ENCODE measurements at regions not wholly inside any gene's neighbourhood (a gene's known extent, or its start where the extent isn't known, plus 50 kb on each side); places are given as distances from the start of the nearest gene placed in this dataset.

DNA sequence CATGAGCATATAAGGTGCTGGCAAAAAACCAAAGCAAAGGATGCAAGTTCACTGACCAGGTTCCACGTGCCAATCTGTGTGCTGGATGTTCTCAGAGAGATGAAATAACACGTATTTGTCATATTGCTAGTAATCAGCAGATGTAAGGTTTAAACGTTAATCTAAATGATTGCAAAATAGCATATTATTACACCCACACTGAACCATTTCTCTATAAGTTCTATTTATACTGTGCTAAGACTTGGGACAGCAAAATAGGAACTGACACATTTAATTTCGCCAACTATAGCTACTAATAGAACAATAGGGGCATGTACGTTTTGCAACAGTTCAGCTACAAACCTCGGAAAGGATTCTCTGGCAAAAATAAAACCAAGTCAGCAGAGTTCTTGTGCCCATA lies 350.3 kb upstream of the ZNF385D start:
- Histone ChIP-seq H4K91ac (replicated peaks; ENCODE audit: insufficient read length, low read length) (no peak overlapping the region), H3K23ac (ENCODE audit: insufficient read length) (no peak overlapping the region), H3K56ac (replicated peaks; ENCODE audit: insufficient read length, low read depth, low read length) (no peak overlapping the region), H3K9ac (replicated peaks in 1 of 4; ENCODE audit: extremely low read depth in 1 of 4, low read depth in 3 of 4, low read length in 3 of 4) (no peak overlapping the region), H3K23me2 (ENCODE audit: low read depth, low read length) (no peaks in the 10 kb centered on the region), H4K20me1 (replicated peaks in 1 of 2; ENCODE audit: control insufficient read depth in 1 of 2, insufficient read depth in 2 of 2, low read length in 2 of 2) (no peaks in the 10 kb centered on the region), H3K4me2 (ENCODE audit: insufficient read depth in 1 of 2, low read depth in 2 of 2, low read length in 2 of 2) (no peak overlapping the region), H2BK12ac (ENCODE audit: low read depth, low read length) (no peak overlapping the region), H2BK120ac (replicated peaks; ENCODE audit: low read depth, low read length) (no peak overlapping the region), H3K27ac (ENCODE audit: low read depth, low read length) (no peak overlapping the region), H3K27me3 (replicated peaks in 1 of 4; ENCODE audit: control insufficient read depth in 3 of 4, extremely low read depth in 1 of 4, insufficient read depth in 3 of 4, low read length in 3 of 4) (no peaks in the 10 kb centered on the region), H2BK5ac (ENCODE audit: low read depth, low read length) (no peak overlapping the region), H2AK5ac (ENCODE audit: low read depth, low read length) (no peak overlapping the region), H3K18ac (ENCODE audit: extremely low read depth, low read length) (no peak overlapping the region), H2BK20ac (ENCODE audit: low read length) (no peak overlapping the region), H3K36me3 (ENCODE audit: control insufficient read depth in 2 of 4, insufficient read depth in 4 of 4, low read length in 3 of 4) (no peaks in the 10 kb centered on the region), H3K4ac (replicated peaks; ENCODE audit: insufficient read length, low read depth, low read length) (no peak overlapping the region), H3K4me1 (replicated peaks in 1 of 4; ENCODE audit: control insufficient read depth in 3 of 4, insufficient read depth in 4 of 4, low read length in 3 of 4) (no peaks in the 10 kb centered on the region), H2BK15ac (ENCODE audit: low read length) (no peak overlapping the region), H3K4me3 (ENCODE audit: extremely low read depth in 1 of 4, insufficient read depth in 2 of 4, low read depth in 3 of 4, low read length in 4 of 4) (no peak overlapping the region), H3K79me1 (ENCODE audit: low read depth, low read length) (no peaks in the 10 kb centered on the region), H2AFZ (ENCODE audit: low read length) (no peak overlapping the region), H3K79me2 (ENCODE audit: control insufficient read depth in 1 of 2, insufficient read depth in 2 of 2, low read length in 2 of 2) (no peaks in the 10 kb centered on the region), H4K5ac (ENCODE audit: insufficient read length, low read depth, low read length) (no peak overlapping the region), H4K8ac (ENCODE audit: extremely low read depth, insufficient read depth, low read length) (no peak overlapping the region), H3K14ac (ENCODE audit: insufficient read length) (no peak overlapping the region), H3K9me3 (ENCODE audit: insufficient read depth in 2 of 2, low read depth in 1 of 2, low read length in 1 of 2) (no peaks in the 10 kb centered on the region)
- ChIA-PET POLR2A (ENCODE audit: partially characterized antibody) (no interaction called here), CTCF (ENCODE audit: partially characterized antibody) (no interaction called here)
- 90% methylated on average over 6 of the region's 6 CpGs; no CpG with 5 or more reads in 1 of the 2 experiments for WGBS, 2 experiments (ENCODE audit: extremely low coverage in 1 of 2, insufficient coverage in 1 of 2, insufficient read length in 1 of 2, insufficient replicate concordance in 2 of 2, low coverage in 1 of 2, low lambda C conversion rate in 2 of 2, missing lambda C conversion rate in 1 of 2)
- no peak for FAIRE-seq
- TF ChIP-seq, protein P1, sequence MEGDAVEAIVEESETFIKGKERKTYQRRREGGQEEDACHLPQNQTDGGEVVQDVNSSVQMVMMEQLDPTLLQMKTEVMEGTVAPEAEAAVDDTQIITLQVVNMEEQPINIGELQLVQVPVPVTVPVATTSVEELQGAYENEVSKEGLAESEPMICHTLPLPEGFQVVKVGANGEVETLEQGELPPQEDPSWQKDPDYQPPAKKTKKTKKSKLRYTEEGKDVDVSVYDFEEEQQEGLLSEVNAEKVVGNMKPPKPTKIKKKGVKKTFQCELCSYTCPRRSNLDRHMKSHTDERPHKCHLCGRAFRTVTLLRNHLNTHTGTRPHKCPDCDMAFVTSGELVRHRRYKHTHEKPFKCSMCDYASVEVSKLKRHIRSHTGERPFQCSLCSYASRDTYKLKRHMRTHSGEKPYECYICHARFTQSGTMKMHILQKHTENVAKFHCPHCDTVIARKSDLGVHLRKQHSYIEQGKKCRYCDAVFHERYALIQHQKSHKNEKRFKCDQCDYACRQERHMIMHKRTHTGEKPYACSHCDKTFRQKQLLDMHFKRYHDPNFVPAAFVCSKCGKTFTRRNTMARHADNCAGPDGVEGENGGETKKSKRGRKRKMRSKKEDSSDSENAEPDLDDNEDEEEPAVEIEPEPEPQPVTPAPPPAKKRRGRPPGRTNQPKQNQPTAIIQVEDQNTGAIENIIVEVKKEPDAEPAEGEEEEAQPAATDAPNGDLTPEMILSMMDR (IDR thresholded peaks at IDR 0.05; ENCODE audit: control extremely low read depth in 1 of 3, insufficient read depth in 1 of 3, low read depth in 1 of 3, low read length in 3 of 3): no peak
- TF ChIP-seq SRF (IDR thresholded peaks at IDR 0.05; ENCODE audit: low read depth, low read length) (no peak), RBBP5 (IDR thresholded peaks at IDR 0.05; ENCODE audit: borderline replicate concordance, low read depth, low read length) (no peak), YY1 (IDR thresholded peaks at IDR 0.05; ENCODE audit: low read depth, low read length) (no peak), BRCA1 (IDR thresholded peaks at IDR 0.05; ENCODE audit: low read depth, low read length) (no peak), ASH2L (IDR thresholded peaks at IDR 0.05; ENCODE audit: low read length) (no peak), BACH1 (IDR thresholded peaks at IDR 0.05; ENCODE audit: low read length) (no peak)
- no peak for DNase-seq (ENCODE audit: low read depth in 1 of 2, low spot score in 2 of 2)

Measured in H1 (cell line).